HG03469 (cell line): ENCODE measurements at regions not wholly inside any gene's neighbourhood (a gene's known extent, or its start where the extent isn't known, plus 50 kb on each side); places are given as distances from the start of the nearest gene placed in this dataset.
A peak's percentile ranks its signal among the peaks of the same experiment; 100 is the strongest.

Experiments
- ATAC-seq: cut with Tn5 transposase; IDR thresholded peaks from one replicate; pipeline ENCODE4 v1.9.1; 2021; ENCODE audit warnings: mild to moderate bottlenecking, moderate library complexity, moderate number of reproducible peaks; ENCODE audit not compliant: unreplicated experiment

- no peak for ATAC-seq
Measured at GRCh38 chr12:125303337-125303736, 238.1 kb downstream of the AACS start.

GRCh38 chr12:125304029-125304428 lies 238.8 kb downstream of the AACS start:
- no peak for ATAC-seq

- ATAC-seq: no peak
Measured at GRCh38 chr12:125305231-125305630, 240.0 kb downstream of the AACS start.

GRCh38 chr12:125310461-125310860 lies 245.2 kb downstream of the AACS start:
- ATAC-seq: no peak

- no peak for ATAC-seq
Measured at GRCh38 chr12:125311050-125311449, 245.8 kb downstream of the AACS start.

- no peak for ATAC-seq
Measured at GRCh38 chr12:125312471-125312870, 247.2 kb downstream of the AACS start.

- ATAC-seq: no peak
Measured at GRCh38 chr12:125314051-125314755, 249.0 kb downstream of the AACS start.

- ATAC-seq: no peak
Measured at GRCh38 chr12:125315771-125316170, 250.5 kb downstream of the AACS start.

- no peak for ATAC-seq
Measured at GRCh38 chr12:125320177-125320576, 254.9 kb downstream of the AACS start.

GRCh38 chr12:125324861-125325490 lies 259.7 kb downstream of the AACS start:
- no peak for ATAC-seq

- ATAC-seq: no peak
Measured at GRCh38 chr12:125329239-125330102, 264.2 kb downstream of the AACS start.

- peak; percentile 62 for ATAC-seq
Measured at GRCh38 chr12:125330645-125331341, 265.6 kb downstream of the AACS start.

GRCh38 chr12:125331342-125332052 lies 266.3 kb downstream of the AACS start:
- no peak for ATAC-seq

GRCh38 chr12:125332900-125333299 lies 267.7 kb downstream of the AACS start:
- ATAC-seq: no peak

- no peak for ATAC-seq
Measured at GRCh38 chr12:125336246-125336645, 271.0 kb downstream of the AACS start.

GRCh38 chr12:125340791-125341190 lies 275.6 kb downstream of the AACS start:
- no peak for ATAC-seq

- no peak for ATAC-seq
Measured at GRCh38 chr12:125341422-125341821, 276.2 kb downstream of the AACS start.

GRCh38 chr12:125343649-125344048 lies 278.4 kb downstream of the AACS start:
- no peak for ATAC-seq

- no peak for ATAC-seq
Measured at GRCh38 chr12:125346362-125346761, 281.1 kb downstream of the AACS start.

GRCh38 chr12:125351788-125352187 lies 286.6 kb downstream of the AACS start:
- ATAC-seq: no peak
